GM10248 (cell line): ENCODE measurements at regions not wholly inside any gene's neighbourhood (a gene's known extent, or its start where the extent isn't known, plus 50 kb on each side); places are given as distances from the start of the nearest gene placed in this dataset.

ENCODE experiments used
- CTCF ChIA-PET: fragments of 300-600 bp; sonication (Branson Sonifier 250); formaldehyde crosslinking; extraction: SDS; loops from one replicate; lab custom pipeline; 2021; ENCODE audit warnings: antibody characterized with exemption; lab: Yijun Ruan, JAX
- POLR2A ChIA-PET: fragments of 350-650 bp; sonication (Branson Sonifier 250); formaldehyde crosslinking; extraction: SDS; loops from one replicate; lab custom pipeline; 2020; ENCODE audit warnings: antibody characterized with exemption; lab: Yijun Ruan, JAX
- DNase-seq: peaks from one replicate; pipeline ENCODE4 v3.0.0; 2012; ENCODE audit errors: extremely low spot score
- CTCF ChIP-seq: IDR thresholded peaks from 2 replicates; pipeline ENCODE4 v1.5.1; 2012; ENCODE audit warnings: mild to moderate bottlenecking, low read depth; ENCODE audit errors: extremely low read depth, missing control alignments, control extremely low read depth

GRCh38 chr6:33967966-33968724 lies 164.3 kb upstream of the MLN start:
- TF ChIP-seq CTCF = no peak
- ChIA-PET CTCF (no interaction called here), POLR2A (no interaction called here)
- DNase-seq = no peak

- ChIA-PET POLR2A (no interaction called here), CTCF (no interaction called here)
- TF ChIP-seq CTCF = no peak
- no peak for DNase-seq
These were observed 163.5 kb upstream of the MLN start for GRCh38 chr6:33967265-33967767.

GRCh38 chr6:33966536-33966935 lies 162.7 kb upstream of the MLN start:
- DNase-seq = no peak
- CTCF ChIA-PET = no interaction called here
- POLR2A ChIA-PET = no interaction called here
- TF ChIP-seq CTCF = no peak

GRCh38 chr6:33965766-33966165 lies 162.0 kb upstream of the MLN start:
- TF ChIP-seq CTCF = no peak
- DNase-seq = no peak
- CTCF ChIA-PET = interaction anchor here (1.1 kb wide), 1 partner anchor 19 kb away, joined by 3 read pairs; no protein-coding TSS in a partner anchor
- POLR2A ChIA-PET = no interaction called here

- no peak for TF ChIP-seq CTCF
- ChIA-PET POLR2A (no interaction called here), CTCF (no interaction called here)
- no peak for DNase-seq
These were observed 160.6 kb upstream of the MLN start for GRCh38 chr6:33964387-33964786.

GRCh38 chr6:33963136-33963750 lies 159.4 kb upstream of the MLN start:
- ChIA-PET CTCF (no interaction called here), POLR2A (no interaction called here)
- no peak for DNase-seq
- no peak for TF ChIP-seq CTCF
